ENCODE measurements at regions not wholly inside any gene's neighbourhood (a gene's known extent, or its start where the extent isn't known, plus 50 kb on each side); places are given as distances from the start of the nearest gene placed in this dataset.
"Not testable (repeated sequence)": the region's sequence is repeated elsewhere in the genome, so short reads cannot be mapped to it uniquely, and the experiment has no call there.

DNA sequence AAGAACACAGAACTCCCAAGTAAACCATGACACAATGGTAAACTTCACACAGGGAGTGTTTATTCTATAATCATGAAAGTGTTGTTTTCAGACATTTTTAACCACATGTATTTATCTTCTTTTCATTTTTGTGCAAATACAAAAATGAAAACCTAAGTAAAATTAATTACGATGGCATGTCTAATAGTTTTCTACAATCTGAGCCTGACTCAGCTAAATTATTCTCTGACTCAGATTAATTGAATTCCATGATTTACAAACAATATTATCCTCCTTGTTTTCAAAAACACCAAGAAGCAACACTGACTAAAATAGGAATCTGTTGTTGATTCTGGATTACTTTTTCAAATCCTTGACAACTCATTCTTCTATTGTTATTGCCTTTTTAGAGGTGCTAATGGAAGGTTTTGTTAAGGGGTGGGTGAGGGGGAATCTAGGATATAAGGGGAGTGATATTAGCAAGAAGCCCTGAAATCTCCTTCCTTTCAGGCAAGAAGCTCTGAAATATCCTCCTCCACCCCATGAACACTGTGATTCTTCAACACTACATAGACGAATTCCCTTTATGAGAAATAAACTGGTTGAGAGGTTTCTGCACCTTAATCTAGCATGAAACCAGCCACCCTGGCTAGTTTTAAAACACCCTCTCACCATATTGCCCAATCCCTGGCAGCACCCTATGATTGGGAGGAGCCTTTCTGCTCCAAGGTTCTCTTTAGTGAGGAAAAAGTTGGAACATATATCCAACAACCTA, 1057.7 kb upstream of the PCDH20 start:
- H4K20me1 ChIP-seq (ENCODE audit: insufficient read depth, low read length) = no peaks in the 10 kb centered on the region
- H3K4me2 ChIP-seq (ENCODE audit: low read depth, low read length) = no peak overlapping the region
- TF ChIP-seq EZH2 (optimal IDR thresholded peaks at IDR 0.05; ENCODE audit: low read depth, low read length) (no peak), EZH2phosphoT487 (IDR thresholded peaks at IDR 0.05; ENCODE audit: low read length) (no peak)
- TF ChIP-seq, protein P1, sequence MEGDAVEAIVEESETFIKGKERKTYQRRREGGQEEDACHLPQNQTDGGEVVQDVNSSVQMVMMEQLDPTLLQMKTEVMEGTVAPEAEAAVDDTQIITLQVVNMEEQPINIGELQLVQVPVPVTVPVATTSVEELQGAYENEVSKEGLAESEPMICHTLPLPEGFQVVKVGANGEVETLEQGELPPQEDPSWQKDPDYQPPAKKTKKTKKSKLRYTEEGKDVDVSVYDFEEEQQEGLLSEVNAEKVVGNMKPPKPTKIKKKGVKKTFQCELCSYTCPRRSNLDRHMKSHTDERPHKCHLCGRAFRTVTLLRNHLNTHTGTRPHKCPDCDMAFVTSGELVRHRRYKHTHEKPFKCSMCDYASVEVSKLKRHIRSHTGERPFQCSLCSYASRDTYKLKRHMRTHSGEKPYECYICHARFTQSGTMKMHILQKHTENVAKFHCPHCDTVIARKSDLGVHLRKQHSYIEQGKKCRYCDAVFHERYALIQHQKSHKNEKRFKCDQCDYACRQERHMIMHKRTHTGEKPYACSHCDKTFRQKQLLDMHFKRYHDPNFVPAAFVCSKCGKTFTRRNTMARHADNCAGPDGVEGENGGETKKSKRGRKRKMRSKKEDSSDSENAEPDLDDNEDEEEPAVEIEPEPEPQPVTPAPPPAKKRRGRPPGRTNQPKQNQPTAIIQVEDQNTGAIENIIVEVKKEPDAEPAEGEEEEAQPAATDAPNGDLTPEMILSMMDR (IDR thresholded peaks at IDR 0.05; ENCODE audit: low read length) = no peak
- H3K79me2 ChIP-seq (ENCODE audit: low read length) = no peaks in the 10 kb centered on the region
- no peak overlapping the region for H3K27ac ChIP-seq (ENCODE audit: low read length)
- no peaks in the 10 kb centered on the region for H3F3A ChIP-seq (ENCODE audit: insufficient read depth, low read length)
- no peaks in the 10 kb centered on the region for H3K9me3 ChIP-seq (replicated peaks; ENCODE audit: insufficient read depth, low read length)
- H3K4me3 ChIP-seq (ENCODE audit: low read length) = no peak overlapping the region
- no peaks in the 10 kb centered on the region for H3K27me3 ChIP-seq (replicated peaks; ENCODE audit: insufficient read depth, low read length)
- no peak overlapping the region for H3K9ac ChIP-seq (ENCODE audit: low read length)
- H3K4me1 ChIP-seq (ENCODE audit: low read length) = no peaks in the 10 kb centered on the region
- DNase-seq = no peak
- no peak overlapping the region for H2AFZ ChIP-seq (ENCODE audit: low read length)
- no peaks in the 10 kb centered on the region for H3K36me3 ChIP-seq (replicated peaks; ENCODE audit: insufficient read depth, low read length)
- no peaks in the 10 kb centered on the region for H3K9me2 ChIP-seq (replicated peaks; ENCODE audit: insufficient read depth, low read length)

DNA sequence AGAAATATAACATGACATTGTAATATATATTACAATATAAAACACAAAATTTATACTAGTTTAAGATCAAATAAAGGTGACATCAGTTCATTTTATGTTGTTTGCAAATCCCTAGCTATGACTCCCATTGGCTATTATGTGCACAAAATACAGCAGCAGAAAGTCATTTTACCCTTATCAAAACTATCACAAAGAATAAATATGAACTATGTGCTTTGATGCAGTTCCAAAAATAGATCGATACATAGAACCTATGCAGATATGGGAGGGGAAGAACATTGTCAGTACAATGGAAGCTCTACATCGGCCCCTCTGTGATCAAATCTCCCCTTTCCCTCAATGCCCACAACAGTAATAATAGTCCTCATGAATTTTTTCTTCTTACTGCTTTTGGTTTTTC, 1038.1 kb upstream of the PCDH20 start:
- DNase-seq = no peak
- Histone ChIP-seq H3K4me3 (ENCODE audit: low read length) (no peak overlapping the region), H4K20me1 (ENCODE audit: insufficient read depth, low read length) (no peaks in the 10 kb centered on the region), H3K27me3 (replicated peaks; ENCODE audit: insufficient read depth, low read length) (no peaks in the 10 kb centered on the region), H3K36me3 (replicated peaks; ENCODE audit: insufficient read depth, low read length) (no peaks in the 10 kb centered on the region), H3K4me1 (ENCODE audit: low read length) (no peaks in the 10 kb centered on the region), H3K4me2 (ENCODE audit: low read depth, low read length) (no peak overlapping the region), H3K9me3 (replicated peaks; ENCODE audit: insufficient read depth, low read length) (no peaks in the 10 kb centered on the region), H3K27ac (ENCODE audit: low read length) (no peak overlapping the region), H3F3A (ENCODE audit: insufficient read depth, low read length) (no peaks in the 10 kb centered on the region), H3K79me2 (ENCODE audit: low read length) (no peaks in the 10 kb centered on the region), H3K9ac (ENCODE audit: low read length) (no peak overlapping the region), H3K9me2 (replicated peaks; ENCODE audit: insufficient read depth, low read length) (no peaks in the 10 kb centered on the region), H2AFZ (ENCODE audit: low read length) (no peak overlapping the region)
- TF ChIP-seq EZH2phosphoT487 (IDR thresholded peaks at IDR 0.05; ENCODE audit: low read length) (no peak), EZH2 (optimal IDR thresholded peaks at IDR 0.05; ENCODE audit: low read depth, low read length) (no peak)
- TF ChIP-seq, protein P1 (IDR thresholded peaks at IDR 0.05; ENCODE audit: low read length) = no peak

DNA sequence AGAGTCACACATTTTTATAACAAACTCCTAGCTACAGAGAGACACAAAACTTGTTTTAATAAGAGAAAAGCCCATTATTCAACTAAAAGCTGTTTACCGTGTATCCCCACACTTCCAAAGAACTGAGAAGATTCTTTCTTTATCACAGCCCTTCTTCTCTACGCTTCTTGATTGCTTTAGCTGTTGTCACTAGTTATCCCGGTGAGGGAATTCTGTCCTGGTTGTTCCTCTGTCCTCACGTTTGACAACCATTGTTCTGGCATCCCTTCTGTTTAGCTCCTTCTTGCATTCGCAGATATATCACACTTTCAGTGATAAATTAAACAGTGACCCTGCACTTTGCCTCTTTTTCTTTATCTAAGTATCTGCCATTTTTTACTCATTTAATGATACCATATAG, 1035.1 kb upstream of the PCDH20 start:
- no peak overlapping the region for H3K4me3 ChIP-seq (ENCODE audit: low read length)
- H3K9me3 ChIP-seq (replicated peaks; ENCODE audit: insufficient read depth, low read length) = no peaks in the 10 kb centered on the region

DNA sequence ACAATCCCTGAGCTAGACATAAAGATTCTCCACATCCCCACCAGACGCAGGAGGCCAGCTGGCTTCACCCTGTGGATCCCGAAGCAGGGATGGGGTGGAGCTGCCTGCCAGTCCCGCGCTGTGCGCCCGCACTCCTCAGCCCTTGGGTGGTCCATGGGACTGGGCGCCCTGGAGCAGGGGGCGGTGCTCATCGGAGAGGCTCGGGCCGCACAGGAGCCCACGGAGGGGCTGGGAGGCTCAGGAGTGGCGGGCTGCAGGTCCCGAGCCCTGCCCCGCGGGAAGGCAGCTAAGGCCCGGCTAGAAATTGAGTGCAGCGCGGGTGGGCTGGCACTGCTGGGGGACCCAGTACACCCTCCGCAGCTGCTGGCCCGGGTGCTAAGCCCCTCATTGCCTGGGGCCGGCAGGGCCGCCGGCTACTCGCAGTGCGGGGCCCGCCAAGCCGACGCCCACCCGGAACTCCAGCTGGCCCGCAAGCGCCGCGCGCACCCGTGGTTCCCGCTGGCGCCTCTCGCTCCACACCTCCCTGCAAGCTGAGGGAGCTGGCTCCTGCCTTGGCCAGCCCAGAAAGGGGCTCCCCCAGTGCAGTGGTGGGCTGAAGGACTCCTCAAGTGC, 1032.2 kb upstream of the PCDH20 start:
- DNase-seq; H4K20me1 ChIP-seq (ENCODE audit: insufficient read depth, low read length); H3K4me1 ChIP-seq (ENCODE audit: low read length); H3K27me3 ChIP-seq (replicated peaks; ENCODE audit: insufficient read depth, low read length); H3K36me3 ChIP-seq (replicated peaks; ENCODE audit: insufficient read depth, low read length); H3K79me2 ChIP-seq (ENCODE audit: low read length); H3K4me3 ChIP-seq (ENCODE audit: low read length); H3K9me3 ChIP-seq (replicated peaks; ENCODE audit: insufficient read depth, low read length); H3F3A ChIP-seq (ENCODE audit: insufficient read depth, low read length); H2AFZ ChIP-seq (ENCODE audit: low read length); H3K9me2 ChIP-seq (replicated peaks; ENCODE audit: insufficient read depth, low read length); H3K9ac ChIP-seq (ENCODE audit: low read length); H3K27ac ChIP-seq (ENCODE audit: low read length); H3K4me2 ChIP-seq (ENCODE audit: low read depth, low read length): not testable (repeated sequence)

More for the DNA sequence above, 1035.1 kb upstream of the PCDH20 start:
- no peak overlapping the region for H3K27ac ChIP-seq (ENCODE audit: low read length)
- no peaks in the 10 kb centered on the region for H3F3A ChIP-seq (ENCODE audit: insufficient read depth, low read length)
- H3K9ac ChIP-seq (ENCODE audit: low read length) = no peak overlapping the region
- H3K27me3 ChIP-seq (replicated peaks; ENCODE audit: insufficient read depth, low read length) = no peaks in the 10 kb centered on the region
- DNase-seq = no peak
- H3K9me2 ChIP-seq (replicated peaks; ENCODE audit: insufficient read depth, low read length) = no peaks in the 10 kb centered on the region
- no peaks in the 10 kb centered on the region for H3K36me3 ChIP-seq (replicated peaks; ENCODE audit: insufficient read depth, low read length)
- H4K20me1 ChIP-seq (ENCODE audit: insufficient read depth, low read length) = no peaks in the 10 kb centered on the region
- no peaks in the 10 kb centered on the region for H3K4me1 ChIP-seq (ENCODE audit: low read length)
- H2AFZ ChIP-seq (ENCODE audit: low read length) = no peak overlapping the region
- TF ChIP-seq, protein P1 (IDR thresholded peaks at IDR 0.05; ENCODE audit: low read length) = no peak
- no peak for TF ChIP-seq EZH2 (optimal IDR thresholded peaks at IDR 0.05; ENCODE audit: low read depth, low read length)
- no peak overlapping the region for H3K4me2 ChIP-seq (ENCODE audit: low read depth, low read length)
- H3K79me2 ChIP-seq (ENCODE audit: low read length) = no peaks in the 10 kb centered on the region

Measured in MM.1S (cell line).